Anterior cingulate cortex (tissue), 58 donors: ENCODE measurements at regions not wholly inside any gene's neighbourhood (a gene's known extent, or its start where the extent isn't known, plus 50 kb on each side); places are given as distances from the start of the nearest gene placed in this dataset.

Experiments
- DNase-seq, 58 donors: peaks; one replicate each; lab custom pipeline; 2025; lab: John Stamatoyannopoulos, UW

- no peak for DNase-seq
Observed at GRCh38 chr2:236653863-236654262, 84.2 kb downstream of the ACKR3 start.

- DNase-seq: no peak
Observed at GRCh38 chr2:236654496-236654895, 84.9 kb downstream of the ACKR3 start.

GRCh38 chr2:236656166-236656565 lies 86.5 kb downstream of the ACKR3 start:
- no peak for DNase-seq

DNA sequence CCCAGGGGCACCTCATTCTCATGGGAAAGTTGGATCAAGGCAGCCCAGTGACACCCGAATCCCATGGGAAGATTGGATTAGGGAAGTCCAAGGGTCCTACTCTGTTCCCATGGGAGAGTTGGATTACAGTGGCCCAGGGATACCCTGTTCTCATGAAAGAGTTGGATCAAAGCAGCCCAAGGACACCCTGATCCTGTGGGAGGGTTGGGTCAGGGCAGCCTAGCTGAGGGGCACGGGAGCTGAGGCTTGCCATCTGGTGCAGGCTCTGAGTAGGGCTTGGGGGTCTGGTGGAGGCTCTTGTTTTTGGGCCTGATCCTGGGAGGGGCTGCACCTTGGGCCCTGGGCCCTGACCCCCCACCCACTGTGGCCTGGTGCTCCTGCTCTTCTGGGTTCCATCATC lies 87.1 kb downstream of the ACKR3 start:
- DNase-seq: no peak

GRCh38 chr2:236657215-236657614 lies 87.6 kb downstream of the ACKR3 start:
- DNase-seq: no peak

GRCh38 chr2:236657801-236658200 lies 88.2 kb downstream of the ACKR3 start:
- DNase-seq: no peak

DNA sequence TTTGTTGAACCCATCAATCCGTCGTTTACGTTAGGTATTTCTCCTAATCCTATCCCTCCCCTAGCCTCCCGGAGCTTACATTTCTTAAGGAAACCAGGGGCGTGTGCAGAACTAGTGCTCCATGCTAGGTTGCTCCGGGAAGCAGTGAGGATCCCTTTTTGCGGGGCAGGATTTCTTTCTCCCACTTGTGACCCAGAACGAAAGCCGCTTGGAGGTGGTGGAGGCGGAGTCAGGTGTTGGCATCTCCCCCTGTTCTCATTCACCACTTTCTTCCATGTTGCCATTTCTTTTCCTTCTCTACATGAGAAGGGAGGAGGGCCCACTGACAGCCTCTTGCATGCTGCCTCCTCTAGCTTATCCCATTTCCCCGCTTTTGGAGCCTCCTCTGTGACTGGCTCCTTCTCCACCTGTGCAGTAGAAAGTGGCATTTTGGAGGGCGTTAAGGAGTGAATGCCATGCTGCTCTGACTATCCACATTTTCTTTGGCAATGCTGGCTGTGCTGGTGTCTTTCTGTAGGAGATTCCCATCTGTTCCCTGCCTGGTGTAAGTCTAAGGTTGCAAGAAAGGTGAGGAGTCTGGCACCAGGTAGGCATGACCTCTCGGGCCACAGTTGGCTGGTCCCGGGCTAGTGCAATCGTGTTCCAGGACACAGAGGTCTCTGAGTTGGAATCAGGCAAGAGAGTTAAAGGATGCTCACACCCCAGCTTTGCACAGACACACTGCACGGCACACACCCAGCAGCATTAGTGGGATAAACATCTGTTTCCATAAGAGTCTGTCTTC lies 89.5 kb downstream of the ACKR3 start:
- DNase-seq: no peak

DNA sequence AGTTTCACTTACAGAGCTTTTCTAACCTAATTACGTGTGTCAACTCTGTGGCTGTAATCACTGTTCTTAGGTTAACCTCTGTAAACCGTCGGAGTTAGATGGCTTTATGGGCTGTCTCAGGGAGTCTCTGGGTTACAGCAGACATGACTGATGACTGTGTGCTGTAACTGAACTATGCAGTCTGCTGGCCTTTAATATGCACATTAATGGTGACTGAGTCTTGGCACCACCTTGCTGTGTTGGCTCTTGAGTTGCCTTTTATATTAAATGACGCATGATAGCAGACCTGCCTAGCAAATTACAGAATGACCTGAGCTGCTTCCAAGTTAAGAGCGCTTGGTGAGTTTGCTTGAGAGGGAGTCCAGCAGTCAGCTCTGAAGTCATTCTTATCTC lies 90.1 kb downstream of the ACKR3 start:
- DNase-seq: no peak

GRCh38 chr2:236661061-236661761 lies 91.6 kb downstream of the ACKR3 start:
- DNase-seq: peak in 3 of 58 donors; percentile 12 to 45 (median 24)

DNA sequence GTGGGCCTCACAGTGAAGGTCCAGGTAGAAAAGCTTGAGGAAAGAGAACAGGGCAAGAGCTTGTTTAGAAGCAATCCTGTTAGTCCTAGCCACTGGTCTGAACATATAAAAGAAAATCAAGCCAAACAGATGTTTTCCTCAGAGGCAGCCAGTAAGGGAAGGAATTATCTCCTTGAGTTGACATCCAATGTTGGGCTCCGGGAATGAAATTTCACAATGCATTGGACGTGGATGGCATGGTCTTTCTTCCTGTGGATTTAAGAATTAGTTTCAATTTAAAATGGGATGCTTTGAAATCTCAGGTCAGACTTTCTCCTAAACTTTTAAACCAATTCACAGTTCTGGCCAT lies 92.1 kb downstream of the ACKR3 start:
- DNase-seq: no peak

DNA sequence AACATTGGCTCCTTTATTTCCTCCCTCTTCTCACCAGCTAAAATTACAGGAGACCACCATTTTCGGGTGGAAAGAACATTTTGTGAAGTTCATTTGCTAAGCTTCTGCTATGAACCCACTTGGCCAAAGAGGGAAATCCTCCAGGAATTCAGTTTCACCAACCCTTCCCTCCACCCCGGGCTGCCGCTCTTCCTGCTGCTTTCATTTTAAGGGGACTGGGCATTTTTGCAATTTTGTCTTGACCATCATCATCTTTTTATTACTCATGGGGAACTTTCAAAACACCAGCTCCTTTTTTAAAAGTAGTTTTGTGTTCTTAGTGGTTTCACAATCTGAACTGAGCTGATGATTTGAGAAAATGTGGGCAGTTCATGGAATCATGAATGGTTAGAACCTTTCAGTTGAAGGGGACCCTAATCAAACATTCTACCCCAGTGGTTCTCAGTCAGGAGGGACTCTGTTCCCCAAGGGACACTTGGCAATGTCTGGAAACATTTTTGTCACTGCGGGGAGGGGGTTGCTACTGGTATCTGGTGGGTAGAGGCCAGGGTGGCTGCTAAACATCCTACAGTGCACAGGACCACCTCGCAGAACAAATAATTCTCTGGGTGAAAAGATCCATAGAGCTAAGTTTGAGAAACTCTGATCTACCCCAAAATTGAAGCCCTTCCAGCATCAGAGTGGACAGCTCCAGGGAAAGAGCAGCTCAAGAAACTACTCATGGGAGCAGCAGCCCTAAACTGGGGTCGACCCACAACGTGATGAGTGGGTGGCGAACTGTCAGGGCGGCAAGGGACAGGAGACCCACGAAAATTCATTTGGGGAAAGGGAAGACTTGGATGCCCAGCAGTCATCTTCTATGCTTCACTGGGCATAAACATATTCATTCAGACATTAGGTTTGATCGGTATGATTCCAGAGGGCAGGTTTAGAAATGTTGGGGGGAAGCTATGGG lies 92.9 kb downstream of the ACKR3 start:
- DNase-seq: no peak

GRCh38 chr2:236663287-236664101 lies 93.9 kb downstream of the ACKR3 start:
- DNase-seq: peak in 7 of 58 donors; percentile 4 to 37 (median 11)

- no peak for DNase-seq
Observed at GRCh38 chr2:236664136-236664535, 94.5 kb downstream of the ACKR3 start.

DNA sequence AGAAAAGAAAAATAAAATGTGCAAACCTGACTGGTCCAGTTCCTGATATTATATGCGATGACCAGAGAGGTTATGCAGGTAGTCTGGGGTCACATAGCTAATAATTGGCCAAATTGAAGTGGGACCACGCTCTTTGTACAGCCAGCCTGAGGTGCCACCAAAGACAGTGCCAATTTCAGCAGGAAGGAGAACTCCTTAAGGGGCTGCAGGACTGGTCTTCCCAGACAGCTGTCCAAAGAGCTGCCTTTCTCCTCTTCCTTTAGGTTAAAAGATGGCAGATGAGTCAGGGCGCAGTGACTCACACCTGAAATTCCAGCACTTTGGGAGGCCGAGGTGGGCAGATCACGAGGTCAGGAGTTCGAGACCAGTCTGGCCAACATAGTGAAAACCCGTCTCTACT lies 95.5 kb downstream of the ACKR3 start:
- DNase-seq: no peak

DNA sequence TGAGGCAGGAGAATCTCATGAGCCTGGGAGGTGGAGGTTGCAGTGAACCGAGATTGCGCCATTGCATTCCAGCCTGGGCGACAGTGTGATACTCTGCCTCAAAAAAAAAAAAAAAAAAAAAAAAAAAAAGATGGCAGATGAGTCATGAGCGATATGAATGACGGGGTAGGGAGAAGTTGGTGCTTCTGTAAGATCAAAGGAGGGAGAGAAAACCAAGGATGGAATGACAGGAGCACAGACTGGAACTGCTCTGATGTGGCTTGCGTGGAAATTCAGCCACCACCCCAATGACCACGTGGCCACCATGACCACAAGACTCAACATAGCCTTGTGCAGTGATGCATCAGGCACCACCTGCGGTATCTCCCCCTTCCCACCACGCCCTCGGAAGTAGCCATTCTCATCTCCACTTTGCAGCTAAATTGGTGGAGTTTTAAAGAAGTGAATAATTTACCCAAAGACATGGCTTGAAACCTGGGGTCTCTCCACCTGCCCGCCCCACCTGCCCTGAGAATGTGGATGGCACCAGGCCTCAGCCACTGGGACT lies 96.0 kb downstream of the ACKR3 start:
- DNase-seq: no peak

DNA sequence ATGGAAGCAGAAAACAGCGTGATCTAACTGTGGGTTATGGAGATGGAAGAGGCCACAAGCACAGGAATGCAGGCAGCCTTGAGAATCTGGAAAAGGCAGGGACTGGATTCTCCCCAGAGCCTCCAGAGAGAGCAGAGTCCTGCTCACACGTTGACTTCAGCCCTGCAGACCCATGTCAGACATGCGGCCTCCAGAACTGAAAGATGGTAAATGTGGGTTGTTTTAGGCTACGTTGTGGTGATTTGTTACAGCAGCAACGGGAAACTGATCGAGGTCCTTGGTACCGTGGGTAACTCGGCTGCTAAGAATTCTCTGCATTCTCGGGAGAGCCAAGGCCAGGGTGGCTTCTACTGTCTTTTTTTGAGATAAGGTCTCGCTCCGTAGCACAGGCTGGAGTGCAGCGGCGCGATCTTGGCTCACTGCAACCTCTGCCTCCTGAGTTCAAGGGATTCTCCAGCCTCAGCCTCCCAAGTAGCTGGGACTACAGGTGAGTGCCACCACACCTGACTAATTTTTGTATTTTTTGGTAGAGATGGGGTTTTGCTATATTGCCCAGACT lies 97.1 kb downstream of the ACKR3 start:
- DNase-seq: no peak

- DNase-seq: no peak
Observed at GRCh38 chr2:236667526-236667925, 97.9 kb downstream of the ACKR3 start.

- DNase-seq: no peak
Observed at GRCh38 chr2:236668531-236668969, 98.9 kb downstream of the ACKR3 start.

GRCh38 chr2:236670235-236670620 lies 100.6 kb downstream of the ACKR3 start:
- peak in 23 of 58 donors; percentile 13 to 73 (median 36) for DNase-seq
